H9 (cell line): ENCODE measurements at regions not wholly inside any gene's neighbourhood (a gene's known extent, or its start where the extent isn't known, plus 50 kb on each side); places are given as distances from the start of the nearest gene placed in this dataset.

Experiments used
- DNase-seq: peaks from one replicate; pipeline ENCODE4 v3.0.0-alpha.2; 2017
- H2AFZ ChIP-seq: one replicate; pipeline ENCODE4 v1.6.1; 2013; ENCODE audit warnings: mild to moderate bottlenecking, low read length, control low read depth, moderate library complexity
- H2AK5ac ChIP-seq: 2 replicates; pipeline ENCODE4 v1.6.1; 2013; ENCODE audit warnings: low read length, control low read depth, mixed read lengths; ENCODE audit not compliant: insufficient read length
- H2BK120ac ChIP-seq: one replicate; pipeline ENCODE4 v1.6.1; 2013; ENCODE audit warnings: low read depth, mild to moderate bottlenecking, low read length, control low read depth, inconsistent platforms; ENCODE audit not compliant: poor library complexity, severe bottlenecking
- H2BK12ac ChIP-seq: 2 replicates; pipeline ENCODE4 v1.6.1; 2013; ENCODE audit warnings: low read length, control low read depth, mixed read lengths, low read depth; ENCODE audit not compliant: insufficient read length
- H2BK15ac ChIP-seq: 2 replicates; pipeline ENCODE4 v1.6.1; 2013; ENCODE audit warnings: low read depth, low read length, control low read depth
- H2BK20ac ChIP-seq: one replicate; pipeline ENCODE4 v1.6.1; 2013; ENCODE audit warnings: low read depth, mild to moderate bottlenecking, low read length, control low read depth, inconsistent platforms; ENCODE audit not compliant: poor library complexity, severe bottlenecking
- H2BK5ac ChIP-seq: 2 replicates; pipeline ENCODE4 v1.6.1; 2013; ENCODE audit warnings: low read length, control low read depth, mixed read lengths; ENCODE audit not compliant: insufficient read length
- H3K14ac ChIP-seq: 2 replicates; pipeline ENCODE4 v1.6.1; 2013; ENCODE audit warnings: low read length, control low read depth; ENCODE audit not compliant: insufficient read depth
- H3K18ac ChIP-seq: 2 replicates; pipeline ENCODE4 v1.6.1; 2013; ENCODE audit warnings: low read depth, mild to moderate bottlenecking, mixed read lengths, low read length, control low read depth; ENCODE audit not compliant: insufficient read length
- H3K23ac ChIP-seq: 2 replicates; pipeline ENCODE4 v1.6.1; 2013; ENCODE audit warnings: low read length, control low read depth, mixed read lengths, low read depth; ENCODE audit not compliant: insufficient read length
- H3K23me2 ChIP-seq: 2 replicates; pipeline ENCODE4 v1.6.1; 2013; ENCODE audit warnings: low read depth, mild to moderate bottlenecking, mixed read lengths, low read length, control low read depth; ENCODE audit not compliant: insufficient read length, poor library complexity, severe bottlenecking
- H3K27ac ChIP-seq: 2 replicates; pipeline ENCODE4 v1.5.1; 2013; ENCODE audit warnings: low read length, control low read depth, mixed read lengths, low read depth; ENCODE audit not compliant: insufficient read length
- H3K27me3 ChIP-seq: 2 replicates; pipeline ENCODE4 v1.6.1; 2013; ENCODE audit warnings: low read length, control low read depth, inconsistent platforms; ENCODE audit not compliant: insufficient read depth
- H3K4ac ChIP-seq: 2 replicates; pipeline ENCODE4 v1.6.1; 2013; ENCODE audit warnings: low read depth, mild to moderate bottlenecking, control low read depth, inconsistent platforms, low read length, moderate library complexity
- H3K4me1 ChIP-seq: 2 replicates; pipeline ENCODE4 v1.6.1; 2013; ENCODE audit warnings: low read length, control low read depth, inconsistent platforms; ENCODE audit not compliant: insufficient read depth
- H3K4me2 ChIP-seq: 2 replicates; pipeline ENCODE4 v1.6.1; 2013; ENCODE audit warnings: low read length, control low read depth, mixed read lengths; ENCODE audit not compliant: insufficient read length, insufficient read depth
- H3K56ac ChIP-seq: 2 replicates; pipeline ENCODE4 v1.6.1; 2013; ENCODE audit warnings: low read depth, mild to moderate bottlenecking, mixed read lengths, low read length, control low read depth; ENCODE audit not compliant: insufficient read length
- H3K79me1 ChIP-seq: 2 replicates; pipeline ENCODE4 v1.6.1; 2013; ENCODE audit warnings: low read depth, mild to moderate bottlenecking, moderate library complexity, low read length, control low read depth, inconsistent platforms; ENCODE audit not compliant: insufficient read depth, poor library complexity, severe bottlenecking
- H3K79me2 ChIP-seq: 2 replicates; pipeline ENCODE4 v1.6.1; 2013; ENCODE audit warnings: low read length, control low read depth, inconsistent platforms; ENCODE audit not compliant: insufficient read depth
- H3K9ac ChIP-seq: 2 replicates; pipeline ENCODE4 v1.6.1; 2013; ENCODE audit warnings: low read length, control low read depth, mixed read lengths; ENCODE audit not compliant: insufficient read length; ENCODE audit errors: extremely low read depth
- H3K9me3 ChIP-seq: one replicate; pipeline ENCODE4 v1.6.1; 2013; ENCODE audit warnings: low read depth, low read length, inconsistent platforms; ENCODE audit not compliant: control insufficient read depth
- H3T11ph ChIP-seq: one replicate; pipeline ENCODE4 v1.6.1; 2013; ENCODE audit warnings: mild to moderate bottlenecking, low read length, control low read depth, inconsistent platforms
- H4K20me1 ChIP-seq: one replicate; pipeline ENCODE4 v1.6.1; 2013; ENCODE audit not compliant: control insufficient read depth, insufficient read length, insufficient read depth
- H4K5ac ChIP-seq: 2 replicates; pipeline ENCODE4 v1.6.1; 2013; ENCODE audit warnings: low read depth, mild to moderate bottlenecking, mixed read lengths, low read length, control low read depth; ENCODE audit not compliant: insufficient read length
- H4K8ac ChIP-seq: replicated peaks from 2 replicates; pipeline ENCODE4 v1.6.1; 2013; ENCODE audit warnings: low read length, control low read depth, mixed read lengths, low read depth; ENCODE audit not compliant: insufficient read length
- H4K91ac ChIP-seq: 2 replicates; pipeline ENCODE4 v1.6.1; 2013; ENCODE audit warnings: low read depth, mild to moderate bottlenecking, moderate library complexity, mixed read lengths, low read length, control low read depth; ENCODE audit not compliant: insufficient read length
- H3K27ac Mint-ChIP-seq, 3 experiments: 2 replicates in 2 of 3; 3 replicates in 1 of 3; pipeline ENCODE4 v1.8.0; 2020 to 2021; ENCODE audit warnings: mixed read lengths in 3 of 3, mild to moderate bottlenecking in 1 of 3, moderate library complexity in 1 of 3
- H3K27me3 Mint-ChIP-seq: 2 replicates; pipeline ENCODE4 v1.8.0; 2021; ENCODE audit warnings: low read depth, mild to moderate bottlenecking, moderate library complexity, mixed read lengths
- H3K36me3 Mint-ChIP-seq, 3 experiments: 2 replicates in 2 of 3; 3 replicates in 1 of 3; pipeline ENCODE4 v1.8.0; 2020 to 2021; ENCODE audit warnings: low read depth in 3 of 3, mixed read lengths in 3 of 3; ENCODE audit not compliant: insufficient read depth in 1 of 3
- H3K4me1 Mint-ChIP-seq, 2 experiments: 2 replicates each; pipeline ENCODE4 v1.8.0; 2020; ENCODE audit warnings: mixed read lengths in 2 of 2
- H3K4me3 Mint-ChIP-seq, 2 experiments: 2 replicates in 1 of 2; 3 replicates in 1 of 2; pipeline ENCODE4 v1.8.0; 2020 to 2021; ENCODE audit warnings: mild to moderate bottlenecking in 2 of 2, mixed read lengths in 2 of 2, moderate library complexity in 1 of 2
- H3K9me3 Mint-ChIP-seq, 2 experiments: 2 replicates in 1 of 2; 3 replicates in 1 of 2; pipeline ENCODE4 v1.8.0; 2020; ENCODE audit warnings: mild to moderate bottlenecking in 2 of 2, mixed read lengths in 2 of 2, moderate library complexity in 1 of 2
- WGBS: extraction: QIAGEN DNeasy Blood & Tissue Kit; methylation state at CpG from one replicate; pipeline ENCODE4 v1.1.7; 2013; ENCODE audit warnings: missing lambda C conversion rate, low lambda C conversion rate, mixed read lengths; ENCODE audit not compliant: insufficient read length; ENCODE audit errors: extremely low coverage; 5-methylcytosine and 5-hydroxymethylcytosine counted together
- TF ChIP-seq, protein P1 (sequence below): fragments of 200-600 bp; sonication (generic); conservative IDR thresholded peaks from 3 replicates; pipeline ENCODE4 v1.8.0; 2021; ENCODE audit warnings: antibody characterized with exemption, mild to moderate bottlenecking

DNA sequence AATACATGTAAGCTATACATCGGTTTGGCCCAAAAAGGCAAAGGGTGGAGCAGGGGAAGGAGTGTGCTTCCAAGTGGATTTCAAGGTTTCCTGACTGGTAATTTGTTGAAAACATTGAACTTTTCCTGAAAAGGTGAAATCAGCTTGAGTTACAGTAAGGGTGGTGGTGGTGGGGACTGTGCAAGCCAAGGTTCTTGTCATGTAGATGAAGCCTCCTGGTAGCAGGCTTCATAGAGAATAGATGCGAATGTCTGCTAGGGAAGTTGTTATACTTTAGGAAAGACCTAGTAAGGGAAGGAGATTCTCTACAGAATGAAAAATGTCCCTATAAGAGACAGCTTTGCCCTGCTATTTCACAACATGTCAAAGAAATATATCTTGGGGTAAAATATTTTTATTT lies 528.2 kb upstream of the CBLB start:
- H3K27ac Mint-ChIP-seq = peak overlapping the region; percentile 86 to 96 (median 88); a peak in 6 of 7 replicates

More for the DNA sequence above, 528.2 kb upstream of the CBLB start:
- no peaks in the 10 kb centered on the region for H3K79me2 ChIP-seq
- H2BK120ac ChIP-seq = no peak overlapping the region
- no CpG with 5 or more reads among the region's 2 CpGs for whole genome bisulfite sequencing
- H3K9ac ChIP-seq = no peak overlapping the region
- no peak overlapping the region for H4K91ac ChIP-seq
- peak overlapping the region; percentile 66 for H3K27ac ChIP-seq
- H3T11ph ChIP-seq = no peak overlapping the region
- no peak overlapping the region for H4K5ac ChIP-seq
- no peak overlapping the region for H4K8ac ChIP-seq
- no peak overlapping the region for H3K4me2 ChIP-seq
- H3K79me1 ChIP-seq = no peaks in the 10 kb centered on the region
- H3K36me3 Mint-ChIP-seq = no peaks in the 10 kb centered on the region; a peak in 2 of 7 replicates
- no peaks in the 10 kb centered on the region for H3K27me3 ChIP-seq
- no peak overlapping the region for H2AK5ac ChIP-seq
- H2BK20ac ChIP-seq = no peak overlapping the region
- no peak overlapping the region for H2BK12ac ChIP-seq
- no peak overlapping the region for H2AFZ ChIP-seq
- no peak overlapping the region for H3K4ac ChIP-seq
- H3K14ac ChIP-seq = no peak overlapping the region
- no peaks in the 10 kb centered on the region for H4K20me1 ChIP-seq
- H3K9me3 ChIP-seq = no peaks in the 10 kb centered on the region
- H3K27me3 Mint-ChIP-seq = no peaks in the 10 kb centered on the region
- TF ChIP-seq, protein P1, sequence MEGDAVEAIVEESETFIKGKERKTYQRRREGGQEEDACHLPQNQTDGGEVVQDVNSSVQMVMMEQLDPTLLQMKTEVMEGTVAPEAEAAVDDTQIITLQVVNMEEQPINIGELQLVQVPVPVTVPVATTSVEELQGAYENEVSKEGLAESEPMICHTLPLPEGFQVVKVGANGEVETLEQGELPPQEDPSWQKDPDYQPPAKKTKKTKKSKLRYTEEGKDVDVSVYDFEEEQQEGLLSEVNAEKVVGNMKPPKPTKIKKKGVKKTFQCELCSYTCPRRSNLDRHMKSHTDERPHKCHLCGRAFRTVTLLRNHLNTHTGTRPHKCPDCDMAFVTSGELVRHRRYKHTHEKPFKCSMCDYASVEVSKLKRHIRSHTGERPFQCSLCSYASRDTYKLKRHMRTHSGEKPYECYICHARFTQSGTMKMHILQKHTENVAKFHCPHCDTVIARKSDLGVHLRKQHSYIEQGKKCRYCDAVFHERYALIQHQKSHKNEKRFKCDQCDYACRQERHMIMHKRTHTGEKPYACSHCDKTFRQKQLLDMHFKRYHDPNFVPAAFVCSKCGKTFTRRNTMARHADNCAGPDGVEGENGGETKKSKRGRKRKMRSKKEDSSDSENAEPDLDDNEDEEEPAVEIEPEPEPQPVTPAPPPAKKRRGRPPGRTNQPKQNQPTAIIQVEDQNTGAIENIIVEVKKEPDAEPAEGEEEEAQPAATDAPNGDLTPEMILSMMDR = no peak
- no peak overlapping the region for H3K56ac ChIP-seq
- no peaks in the 10 kb centered on the region for H3K9me3 Mint-ChIP-seq
- peak; percentile 33 for DNase-seq
- H3K4me3 Mint-ChIP-seq = peak overlapping the region in 1 of 2 experiments; percentile 0; a peak in 3 of 5 replicates
- no peak overlapping the region for H2BK5ac ChIP-seq
- no peak overlapping the region for H3K18ac ChIP-seq
- no peaks in the 10 kb centered on the region for H3K23me2 ChIP-seq
- no peak overlapping the region for H2BK15ac ChIP-seq
- H3K23ac ChIP-seq = no peak overlapping the region
- peaks cover 38 to 47% of the 10 kb centered on the region in 2 experiments for H3K4me1 Mint-ChIP-seq
- no peaks in the 10 kb centered on the region; the same call in 1 of the 2 replicates for H3K4me1 ChIP-seq
